HG03025 (cell line): ENCODE measurements at regions not wholly inside any gene's neighbourhood (a gene's known extent, or its start where the extent isn't known, plus 50 kb on each side); places are given as distances from the start of the nearest gene placed in this dataset.
"Not testable (repeated sequence)": the region's sequence is repeated elsewhere in the genome, so short reads cannot be mapped to it uniquely, and the experiment has no call there.

Source experiments
- ATAC-seq: cut with Tn5 transposase; IDR thresholded peaks from one replicate; pipeline ENCODE4 v1.9.1; 2021; ENCODE audit warnings: mild to moderate bottlenecking, moderate library complexity; ENCODE audit not compliant: unreplicated experiment, low FRiP score

GRCh38 chr15:50857763-50858162 lies 50.7 kb upstream of the AP4E1 start:
- ATAC-seq, result no peak

- peak; percentile 91 for ATAC-seq
These were observed 53.6 kb upstream of the AP4E1 start for GRCh38 chr15:50854601-50855490.

GRCh38 chr15:50850003-50850402 lies 58.5 kb upstream of the AP4E1 start:
- ATAC-seq, result no peak

- ATAC-seq, result no peak
These were observed 60.1 kb upstream of the AP4E1 start for GRCh38 chr15:50848349-50848748.

- not testable (repeated sequence) for ATAC-seq
These were observed 63.3 kb upstream of the AP4E1 start for GRCh38 chr15:50845181-50845580.

- ATAC-seq, result no peak
These were observed 68.0 kb upstream of the AP4E1 start for GRCh38 chr15:50840520-50840919.

- ATAC-seq, result no peak
These were observed 71.2 kb upstream of the AP4E1 start for GRCh38 chr15:50837256-50837770.

GRCh38 chr15:50830477-50831354 lies 65.2 kb upstream of the SPPL2A start:
- ATAC-seq, result no peak

- ATAC-seq, result no peak
These were observed 63.2 kb upstream of the SPPL2A start for GRCh38 chr15:50828610-50829206.

- no peak for ATAC-seq
These were observed 60.4 kb upstream of the SPPL2A start for GRCh38 chr15:50825946-50826345.

- no peak for ATAC-seq
These were observed 59.0 kb upstream of the SPPL2A start for GRCh38 chr15:50824514-50824913.

- ATAC-seq, result no peak
These were observed 57.8 kb upstream of the SPPL2A start for GRCh38 chr15:50823281-50823680.

GRCh38 chr15:50821476-50821875 lies 56.0 kb upstream of the SPPL2A start:
- no peak for ATAC-seq

GRCh38 chr15:50820808-50821382 lies 55.4 kb upstream of the SPPL2A start:
- ATAC-seq, result no peak

- ATAC-seq, result no peak
These were observed 53.8 kb upstream of the SPPL2A start for GRCh38 chr15:50819344-50819743.

- ATAC-seq, result no peak
These were observed 50.6 kb upstream of the SPPL2A start for GRCh38 chr15:50815958-50816590.
